ENCODE measurements at regions not wholly inside any gene's neighbourhood (a gene's known extent, or its start where the extent isn't known, plus 50 kb on each side); places are given as distances from the start of the nearest gene placed in this dataset.

GRCh38 chrX:44042116-44042515 is 68.9 kb upstream of the NDP start:
- DNase-seq (ENCODE audit: low spot score): no peak

GRCh38 chrX:44040406-44040805 is 67.2 kb upstream of the NDP start:
- DNase-seq (ENCODE audit: low spot score): no peak

GRCh38 chrX:44039556-44039955 is 66.4 kb upstream of the NDP start:
- no peak for DNase-seq (ENCODE audit: low spot score)

DNA sequence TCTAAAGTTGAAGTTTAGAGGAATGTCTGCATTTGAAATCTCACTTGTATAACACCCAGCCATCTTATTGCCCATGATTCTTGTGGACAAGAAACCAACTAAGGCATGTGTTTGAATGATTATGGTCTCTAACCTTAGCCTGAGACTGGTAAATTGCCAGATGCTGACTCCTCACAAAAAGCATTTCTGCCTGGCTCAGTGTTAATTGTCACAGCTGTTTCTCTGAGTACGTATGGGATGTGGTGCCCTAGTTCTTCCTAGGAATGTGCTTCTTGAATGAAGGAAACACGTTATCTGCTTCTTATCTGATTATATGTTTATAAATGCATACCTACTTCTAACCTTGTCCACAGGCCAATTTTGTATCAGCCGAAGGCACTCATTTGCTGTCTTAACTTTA is 63.1 kb upstream of the NDP start:
- peak; percentile 21 for DNase-seq (ENCODE audit: low spot score)

- no peak for DNase-seq (ENCODE audit: low spot score)
Observed at GRCh38 chrX:44035571-44035970, 62.4 kb upstream of the NDP start.

DNA sequence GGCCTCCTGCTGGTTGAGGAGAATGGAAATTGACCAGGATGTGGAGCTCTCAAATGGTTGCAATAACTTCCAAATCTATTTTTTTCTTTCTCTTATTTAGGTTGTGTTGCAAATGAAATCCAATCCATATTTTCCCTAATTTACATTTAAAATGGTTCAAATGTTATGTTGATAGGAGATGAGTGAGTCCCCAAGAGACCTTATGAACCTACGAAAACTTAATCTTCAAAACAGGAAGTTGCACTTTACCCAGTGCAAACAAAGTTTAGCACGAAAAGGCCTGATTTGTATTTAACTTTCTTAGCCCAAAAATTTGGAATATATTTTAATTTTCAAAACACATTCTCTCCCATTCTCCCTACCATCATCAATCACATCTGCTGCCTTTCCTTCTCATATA is 59.3 kb upstream of the NDP start:
- DNase-seq (ENCODE audit: low spot score): no peak

DNA sequence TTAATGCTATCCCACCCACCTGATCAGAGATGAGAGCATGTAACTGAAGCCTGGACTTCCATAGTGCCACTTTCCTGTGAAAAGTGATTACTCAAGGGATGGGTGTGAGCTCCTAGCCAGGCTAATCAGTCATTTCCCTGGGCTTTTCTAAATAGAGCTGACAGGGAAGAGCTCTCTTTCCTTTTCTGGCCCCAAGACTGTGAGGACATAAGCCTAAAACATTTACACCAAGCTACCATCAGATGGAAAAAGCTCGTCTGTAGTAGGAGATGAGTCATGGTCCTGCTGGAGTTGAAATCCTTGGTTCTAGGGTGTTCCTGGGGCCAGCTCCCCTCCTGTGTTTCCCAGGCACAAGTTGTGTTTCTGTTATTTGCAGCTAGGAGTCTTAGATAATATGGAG is 52.4 kb upstream of the NDP start:
- no peak for DNase-seq (ENCODE audit: low spot score)
